Ramos (cell line): ENCODE measurements at regions not wholly inside any gene's neighbourhood (a gene's known extent, or its start where the extent isn't known, plus 50 kb on each side); places are given as distances from the start of the nearest gene placed in this dataset.

Experiments
- in situ Hi-C: fragments of 300-500 bp; cut with MboI; formaldehyde crosslinking; loops from one replicate; pipeline ENCODE4 v1.14.3; 2022; ENCODE audit warnings: low sequenced_read_pairs; ENCODE audit not compliant: unreplicated experiment

DNA sequence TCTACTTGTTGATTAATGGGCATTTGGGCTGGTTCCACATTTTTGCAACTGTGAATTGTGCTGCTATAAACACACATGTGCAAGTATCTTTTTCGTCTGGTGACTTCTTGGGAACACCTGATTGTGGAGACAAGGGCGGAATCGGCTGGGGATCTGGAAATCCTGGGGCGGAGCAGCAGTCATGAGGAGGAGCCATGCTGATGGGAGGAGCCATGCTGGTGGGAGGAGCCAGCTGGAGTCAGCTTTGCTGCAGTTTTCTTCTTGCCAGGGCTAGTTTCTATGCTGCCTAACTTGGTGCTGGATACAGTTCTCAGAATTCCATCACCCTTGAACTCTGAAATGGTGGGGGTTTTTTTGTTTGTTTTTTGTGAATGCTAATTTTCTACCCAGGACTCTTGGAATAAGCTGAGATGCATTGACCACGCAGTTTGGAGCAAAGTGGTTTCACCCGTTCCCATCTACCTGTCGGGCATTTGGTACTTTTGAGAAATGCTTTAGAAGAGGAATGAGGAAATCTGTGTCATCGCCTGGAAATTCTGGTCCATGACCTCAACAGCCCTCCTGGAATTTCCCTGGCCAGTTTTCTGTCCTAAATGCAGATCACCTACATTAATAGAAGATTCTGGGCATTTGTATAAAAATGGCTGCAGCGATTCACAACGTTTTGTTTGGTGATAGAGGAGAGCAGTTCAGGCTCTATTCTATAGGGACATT is 217.4 kb upstream of the ZFHX3 start:
- in situ Hi-C loops: no loop called here

DNA sequence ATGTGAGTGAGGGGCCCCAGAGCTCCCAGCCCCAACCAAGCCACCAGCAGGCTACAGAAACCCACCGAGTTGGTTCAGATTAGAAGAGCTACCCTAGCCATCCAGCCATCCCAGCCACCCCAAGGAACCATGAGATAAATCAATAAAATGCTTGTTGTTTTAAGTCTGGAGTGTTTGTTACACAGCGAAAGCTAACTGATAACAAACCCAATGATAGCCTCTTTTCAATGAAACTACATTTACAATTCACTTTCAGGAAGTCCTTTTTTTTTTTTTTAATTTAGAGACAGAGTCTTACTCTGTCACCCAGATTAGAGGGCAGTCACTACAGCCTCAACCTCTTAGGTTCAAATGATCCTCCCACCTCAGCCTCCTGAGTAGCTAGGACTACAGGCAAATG is 215.0 kb upstream of the ZFHX3 start:
- in situ Hi-C loops: no loop called here

DNA sequence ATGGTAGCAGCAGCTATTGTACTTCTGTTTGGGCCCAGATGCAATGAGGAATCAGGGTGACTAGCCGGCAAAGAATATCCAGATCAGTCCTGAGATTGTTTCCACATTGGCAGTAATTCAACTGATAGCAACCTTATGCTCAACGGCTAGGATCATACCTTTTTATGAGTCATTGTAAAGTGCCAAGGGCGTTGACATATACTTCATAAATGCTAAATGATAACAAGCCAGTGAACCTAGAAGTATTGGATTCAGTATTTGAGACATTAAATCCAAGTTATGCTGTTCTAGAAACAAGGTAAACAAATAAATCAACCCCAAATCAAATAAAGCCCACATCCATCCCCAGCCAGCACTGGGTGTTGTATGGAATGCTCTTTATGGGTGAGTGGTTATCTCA is 207.1 kb upstream of the ZFHX3 start:
- in situ Hi-C loops: no loop called here

DNA sequence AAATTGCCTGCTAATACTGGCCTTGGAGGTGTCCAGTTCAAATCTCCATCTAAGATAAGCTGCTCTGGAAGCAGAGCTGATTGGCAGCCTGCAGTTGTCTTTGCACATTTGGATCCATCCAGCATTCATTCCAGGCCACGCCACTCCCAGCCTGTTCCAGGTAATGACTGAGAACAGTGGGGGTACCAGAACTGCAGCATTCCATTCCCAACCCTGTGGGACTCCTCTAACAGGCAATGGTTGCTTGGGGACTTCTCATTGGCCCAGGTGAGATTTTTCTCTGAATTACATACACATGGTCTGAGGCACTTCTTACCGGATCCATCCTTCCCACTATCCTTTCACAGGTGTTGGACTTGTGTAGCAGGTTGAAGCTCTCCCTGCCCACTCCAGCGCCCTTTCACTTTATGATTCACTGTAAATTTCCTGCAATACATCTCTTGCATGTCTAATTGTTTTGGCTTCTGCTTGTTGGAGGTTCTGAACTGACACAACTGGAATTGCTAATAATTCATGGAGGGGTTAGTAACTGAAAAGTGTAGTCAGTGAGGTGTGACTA is 206.1 kb upstream of the ZFHX3 start:
- in situ Hi-C loops: no loop called here

DNA sequence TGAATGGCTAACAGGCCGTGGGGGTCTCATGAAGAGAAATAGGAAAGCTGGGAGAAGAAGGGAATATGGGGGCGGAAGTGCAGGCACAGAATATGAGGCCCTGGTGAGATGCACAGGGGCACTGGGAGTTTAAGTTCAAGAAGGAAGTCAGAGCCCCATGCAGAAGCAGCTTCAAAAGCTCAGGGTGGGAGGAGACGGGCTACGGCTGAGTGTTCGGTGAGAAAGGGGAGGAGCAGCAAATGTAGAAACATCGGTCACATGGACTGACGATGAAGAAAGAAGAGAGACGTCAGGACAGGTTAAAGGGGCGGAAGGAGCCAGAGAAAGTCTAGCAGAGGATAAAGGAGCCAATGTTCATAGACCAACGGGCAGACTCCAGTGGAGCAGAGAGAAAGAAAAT is 204.5 kb upstream of the ZFHX3 start:
- in situ Hi-C loops: no loop called here

DNA sequence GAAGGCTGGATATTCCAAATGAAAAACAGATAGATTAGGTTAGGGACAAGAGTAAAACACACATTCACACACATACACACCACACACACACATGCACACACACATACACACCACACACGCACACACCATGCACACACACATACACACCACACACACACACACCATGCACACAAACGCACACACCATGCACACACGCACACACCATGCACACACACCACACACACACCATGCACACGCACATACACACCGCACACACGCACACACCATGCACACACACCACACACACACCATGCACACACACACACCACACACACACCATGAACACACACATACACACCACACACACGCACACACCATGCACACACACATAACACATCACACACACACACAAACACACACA is 203.7 kb upstream of the ZFHX3 start:
- in situ Hi-C loops: no loop called here

DNA sequence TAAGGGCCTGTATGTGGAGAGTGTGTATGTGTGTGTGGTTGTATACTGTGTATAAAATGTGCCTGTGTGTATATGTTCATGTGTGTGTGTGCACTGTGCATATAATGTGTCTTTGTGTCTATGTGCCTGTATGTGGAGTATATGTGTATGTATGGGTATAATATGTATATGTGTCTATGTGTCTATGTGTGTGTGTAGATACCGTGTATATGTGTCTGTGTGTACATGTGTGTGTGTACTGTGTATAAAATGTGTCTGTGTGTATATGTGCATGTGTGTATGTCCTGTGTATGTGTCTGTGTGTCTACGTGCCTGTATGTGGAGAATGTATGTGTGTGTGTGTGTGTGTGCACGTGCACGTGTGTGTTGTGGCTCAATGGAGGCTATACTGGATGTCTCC is 200.4 kb upstream of the ZFHX3 start:
- in situ Hi-C loops: no loop called here

DNA sequence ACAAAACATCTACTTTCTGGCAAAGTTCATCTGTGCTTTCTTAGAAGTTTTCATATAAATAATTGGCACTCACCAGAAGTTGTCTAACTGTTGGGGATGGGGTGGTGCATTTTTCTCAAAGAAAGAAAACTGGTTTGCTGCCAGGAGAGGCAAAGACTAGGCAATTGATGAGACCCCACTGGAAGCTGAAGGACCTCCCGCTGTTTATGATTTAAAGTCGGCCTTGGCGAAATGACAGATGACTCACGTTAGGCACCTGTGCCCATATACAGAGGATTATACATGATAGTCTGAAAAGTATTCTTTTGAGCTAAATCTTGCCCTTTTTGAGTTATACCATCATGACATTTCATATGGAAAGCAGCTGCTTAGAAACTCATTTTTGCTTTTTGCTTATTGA is 193.0 kb upstream of the ZFHX3 start:
- in situ Hi-C loops: no loop called here

DNA sequence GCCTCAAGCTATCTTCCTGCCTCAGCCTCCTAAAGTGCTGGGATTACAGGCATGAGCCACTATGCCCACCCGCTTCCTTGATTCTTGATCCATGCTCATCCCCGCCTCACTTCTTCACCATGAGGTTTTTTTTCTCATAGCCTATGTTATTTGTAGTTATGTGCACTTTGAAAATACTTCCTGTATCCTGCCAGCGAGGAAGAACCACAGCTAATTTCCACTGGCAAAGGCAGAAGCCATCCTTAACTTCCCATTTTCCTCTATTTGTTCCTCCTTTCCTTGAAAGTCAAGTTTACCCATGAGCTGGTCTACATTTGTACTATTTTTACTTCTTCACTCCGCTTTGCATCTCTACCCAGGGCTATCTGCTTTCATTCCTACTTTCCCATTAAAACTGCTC is 189.7 kb upstream of the ZFHX3 start:
- in situ Hi-C loops: no loop called here

DNA sequence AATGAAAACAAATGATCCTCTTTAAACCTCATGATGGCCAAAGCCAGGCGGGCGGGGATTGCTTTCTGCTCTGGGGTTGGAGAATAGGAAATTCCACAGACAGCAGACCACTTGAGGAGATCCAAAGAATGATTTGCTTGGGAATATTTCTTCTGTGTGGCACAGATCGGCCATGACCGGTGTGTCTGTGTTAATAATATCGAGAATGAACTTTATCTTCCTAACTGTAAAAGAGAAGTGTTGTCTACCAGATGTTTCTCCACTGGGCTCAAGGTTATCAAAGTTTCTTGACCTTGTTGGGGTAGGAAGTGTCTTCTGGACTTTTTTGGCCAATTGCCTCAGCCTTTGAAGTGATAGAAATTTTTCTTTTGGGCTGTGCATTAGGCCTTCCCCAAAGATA is 186.6 kb upstream of the ZFHX3 start:
- in situ Hi-C loops: no loop called here

DNA sequence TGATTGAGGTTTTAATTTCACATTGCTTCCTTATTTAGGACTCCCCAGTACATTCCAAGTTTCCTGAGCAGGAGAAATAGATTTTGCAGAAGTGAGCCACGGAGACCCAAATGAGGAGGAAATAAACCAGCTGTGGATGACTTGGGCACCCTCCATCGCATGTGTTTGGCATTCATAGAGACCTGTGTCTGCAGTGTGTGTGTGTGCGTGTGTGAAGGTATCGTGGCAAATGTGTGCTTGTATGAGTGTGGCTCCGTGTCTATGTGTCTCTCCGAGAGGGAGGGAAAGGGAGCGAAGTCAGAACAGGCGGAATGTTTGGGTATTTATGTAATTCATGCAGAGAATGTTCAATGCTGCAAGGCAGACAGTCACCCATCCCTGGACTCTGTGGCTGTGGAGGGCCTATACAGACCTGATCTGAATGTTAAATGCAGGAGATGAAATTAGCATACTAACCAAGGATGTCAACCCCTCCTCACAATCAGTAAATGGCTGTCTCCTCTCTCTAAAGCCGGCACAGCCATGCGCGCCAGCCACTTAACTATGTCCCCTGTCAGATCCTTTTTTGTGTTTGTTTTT is 186.0 kb upstream of the ZFHX3 start:
- in situ Hi-C loops: no loop called here

DNA sequence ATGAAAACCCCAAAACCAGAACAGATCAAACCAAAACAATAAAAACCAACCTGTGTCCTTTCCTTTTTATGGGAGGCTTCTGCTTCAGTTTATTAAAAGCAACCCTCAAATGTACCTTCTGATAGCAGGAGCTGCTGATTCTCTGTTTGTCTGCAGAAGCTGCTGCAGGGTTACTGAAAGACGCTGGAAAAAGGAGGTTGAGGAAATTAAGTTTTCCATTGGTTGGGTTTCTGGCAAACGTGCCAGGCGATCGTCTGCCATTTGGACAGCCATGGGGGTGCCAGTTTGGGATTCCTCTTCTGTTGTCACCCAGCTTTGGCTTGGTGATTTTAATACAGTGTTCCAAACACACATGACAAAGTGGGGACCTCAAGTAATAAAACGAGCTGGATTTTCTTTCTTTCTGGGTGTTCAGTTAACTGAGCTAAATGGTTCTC is 185.4 kb upstream of the ZFHX3 start:
- in situ Hi-C loops: no loop called here

DNA sequence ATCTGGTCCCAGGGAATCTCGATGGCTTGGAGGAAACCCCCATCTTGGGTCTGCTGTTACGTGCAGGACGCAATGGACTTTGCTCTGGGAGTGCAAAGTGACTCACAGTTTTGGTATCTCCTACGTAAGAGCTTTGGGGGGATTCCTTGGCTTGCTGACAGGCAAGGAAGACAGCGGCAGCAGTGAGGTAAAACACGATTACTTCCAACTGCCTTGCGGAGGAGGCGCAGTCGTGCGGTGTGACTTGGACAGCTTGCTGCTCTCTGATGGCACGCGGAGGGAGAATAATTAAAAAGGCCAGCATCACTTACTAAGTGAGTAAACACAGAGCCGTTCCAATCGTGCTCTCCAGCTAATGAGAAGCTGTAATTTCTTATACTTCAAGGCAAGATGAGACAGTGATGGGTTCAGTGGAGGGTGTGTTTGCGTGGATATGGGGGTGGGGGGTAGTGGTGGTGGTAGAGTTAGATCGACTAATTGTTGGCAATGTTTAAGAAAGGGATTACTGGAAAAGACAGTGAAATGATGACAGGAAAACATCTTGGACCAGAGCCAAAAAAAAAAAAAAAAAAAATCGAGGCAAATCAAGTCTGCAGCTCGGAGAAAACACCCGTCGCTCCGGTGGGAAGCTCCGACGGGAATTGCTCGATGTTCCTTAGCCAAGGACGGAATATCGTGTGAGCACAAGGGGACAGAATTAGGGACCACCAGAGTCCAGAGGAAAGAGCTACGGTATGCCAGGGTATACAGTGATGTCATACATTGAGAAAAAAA is 184.8 kb upstream of the ZFHX3 start:
- in situ Hi-C loops: no loop called here

DNA sequence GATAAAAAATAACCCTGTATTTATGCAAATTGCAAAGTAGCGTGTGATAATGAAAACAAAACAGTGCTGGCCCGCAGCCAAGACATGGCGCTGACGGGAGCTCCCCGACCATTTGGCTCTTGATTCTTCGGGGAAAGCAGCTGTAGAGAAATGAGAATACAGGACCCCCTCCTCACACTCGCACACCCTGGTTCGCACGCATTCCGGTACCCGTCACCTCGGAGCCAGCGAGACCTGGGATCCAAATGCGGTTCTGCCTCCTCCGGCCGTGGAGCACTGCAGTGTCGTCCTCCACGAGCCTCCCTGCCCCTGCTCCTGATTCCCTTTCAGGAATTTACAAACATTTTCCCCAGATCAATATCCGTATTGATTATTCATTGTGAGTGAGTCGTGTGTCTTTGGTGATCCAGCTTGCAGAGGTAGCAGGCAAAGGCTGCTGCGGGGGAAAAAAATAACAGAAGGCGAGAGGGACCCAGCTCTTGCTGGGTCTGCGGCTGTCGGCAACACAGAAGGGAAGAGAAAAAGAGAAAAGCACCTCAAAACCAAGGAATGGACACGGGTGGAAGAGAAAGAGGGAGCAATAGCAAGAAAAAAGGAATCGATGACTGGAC is 184.1 kb upstream of the ZFHX3 start:
- in situ Hi-C loops: no loop called here

DNA sequence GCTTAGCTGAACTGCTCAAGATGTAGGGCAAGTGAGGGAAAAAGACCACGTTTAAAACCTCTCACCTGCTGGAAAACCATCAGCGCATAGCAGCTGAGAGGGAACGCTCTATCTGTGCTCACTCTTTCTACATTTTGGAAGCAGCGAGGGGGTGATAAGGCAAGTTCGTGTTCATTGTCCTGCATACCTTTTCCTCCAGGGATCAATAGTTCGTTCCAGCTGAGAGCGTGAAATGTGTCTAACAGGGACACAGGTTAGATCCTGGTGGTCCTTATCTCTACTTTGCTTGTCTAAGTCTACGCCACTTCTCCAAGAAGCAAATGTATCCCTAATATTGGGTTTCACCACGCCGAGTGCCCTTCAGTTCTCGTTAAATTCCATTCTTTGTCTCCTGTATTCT is 183.5 kb upstream of the ZFHX3 start:
- in situ Hi-C loops: no loop called here

DNA sequence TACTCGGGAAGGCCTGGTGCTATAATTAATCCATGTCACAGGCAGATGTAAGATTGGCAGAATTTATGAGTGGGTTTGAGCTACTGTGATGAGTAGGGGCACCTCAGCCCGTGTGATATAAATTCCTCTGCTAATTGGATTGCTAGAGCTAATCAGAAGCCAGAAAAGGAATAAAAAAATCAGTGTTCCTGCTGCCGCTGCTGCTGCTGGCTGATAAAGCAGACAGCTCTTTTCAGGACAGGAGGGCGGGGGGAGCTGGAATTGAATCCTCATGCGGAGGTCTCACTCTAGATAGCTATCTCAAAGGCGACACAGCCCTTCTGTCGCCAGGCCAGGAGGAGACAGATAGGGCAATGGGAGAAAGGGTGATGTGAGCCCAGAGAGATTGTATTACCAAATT is 182.7 kb upstream of the ZFHX3 start:
- in situ Hi-C loops: no loop called here

DNA sequence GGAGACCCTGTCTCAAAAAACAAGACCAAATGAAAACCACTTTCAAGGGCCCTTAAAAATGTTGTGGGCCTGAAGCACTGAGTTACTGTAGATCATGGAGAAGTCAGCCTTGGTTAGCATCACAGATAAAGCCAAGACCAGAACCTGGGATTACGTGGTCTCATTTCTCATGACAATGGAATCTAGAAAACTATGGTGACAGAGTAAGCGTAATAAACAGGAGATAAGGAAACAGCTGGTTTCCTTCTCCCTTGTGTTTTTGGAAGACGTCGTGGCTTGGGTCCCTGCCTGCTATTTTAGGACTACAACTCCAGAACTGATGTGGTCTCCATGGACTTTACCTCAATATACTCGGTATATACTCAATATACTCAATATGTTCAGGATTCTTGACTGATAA is 180.7 kb upstream of the ZFHX3 start:
- in situ Hi-C loops: no loop called here

DNA sequence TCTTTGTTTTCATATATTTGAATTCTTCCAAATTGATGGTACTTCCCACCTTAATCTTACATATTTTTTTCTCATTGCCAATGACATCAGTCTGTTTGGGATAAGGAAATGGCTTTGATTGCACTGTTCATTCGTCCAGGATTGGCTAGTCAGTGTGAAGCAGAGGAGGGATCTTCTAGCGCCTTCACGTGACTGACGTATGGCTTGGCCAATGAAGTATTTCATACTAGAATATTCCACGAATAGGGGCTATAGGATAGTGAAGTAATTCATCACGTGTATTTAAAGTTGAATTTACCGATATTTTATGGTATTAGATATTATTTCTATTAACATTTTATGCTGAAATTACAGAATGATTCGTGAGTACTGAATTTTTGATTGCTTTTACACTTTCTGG is 178.7 kb upstream of the ZFHX3 start:
- in situ Hi-C loops: no loop called here

DNA sequence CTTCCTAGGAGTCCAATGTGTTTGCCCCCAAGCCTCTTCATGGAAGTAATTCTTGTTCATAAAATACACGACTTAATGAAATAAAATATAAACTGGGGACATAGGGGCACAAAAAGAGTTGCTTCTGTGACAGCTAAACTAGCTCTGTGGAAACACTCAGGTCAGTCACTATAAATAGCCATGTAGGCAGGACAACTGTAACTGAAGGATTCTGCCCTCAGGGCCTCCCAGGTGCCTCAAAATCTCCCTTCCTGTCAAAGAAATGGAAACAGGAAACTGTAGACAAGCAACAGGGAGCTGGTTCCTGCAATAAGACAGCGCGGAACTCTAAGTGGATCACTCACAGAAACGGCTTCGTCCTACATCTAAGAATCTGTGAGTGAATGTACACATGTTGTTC is 178.1 kb upstream of the ZFHX3 start:
- in situ Hi-C loops: no loop called here

DNA sequence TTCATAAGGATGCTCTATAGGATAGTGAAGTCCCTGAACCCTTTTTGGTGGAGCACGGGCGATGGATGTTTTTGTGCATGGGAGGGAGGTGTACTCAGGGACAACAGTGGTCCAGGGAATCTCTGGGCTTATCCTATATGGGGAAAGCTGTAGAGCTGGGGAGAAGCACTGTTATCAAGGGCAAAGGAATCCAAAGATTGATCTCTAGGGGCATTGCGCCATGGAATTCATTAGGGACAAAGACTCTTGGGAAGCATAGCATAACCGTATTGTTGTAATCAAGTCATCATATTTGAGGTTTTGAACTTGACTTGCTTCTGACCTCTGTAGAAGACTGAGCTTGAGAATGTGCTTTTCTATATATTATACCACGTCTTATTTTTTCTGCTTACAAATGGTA is 172.9 kb upstream of the ZFHX3 start:
- in situ Hi-C loops: no loop called here

DNA sequence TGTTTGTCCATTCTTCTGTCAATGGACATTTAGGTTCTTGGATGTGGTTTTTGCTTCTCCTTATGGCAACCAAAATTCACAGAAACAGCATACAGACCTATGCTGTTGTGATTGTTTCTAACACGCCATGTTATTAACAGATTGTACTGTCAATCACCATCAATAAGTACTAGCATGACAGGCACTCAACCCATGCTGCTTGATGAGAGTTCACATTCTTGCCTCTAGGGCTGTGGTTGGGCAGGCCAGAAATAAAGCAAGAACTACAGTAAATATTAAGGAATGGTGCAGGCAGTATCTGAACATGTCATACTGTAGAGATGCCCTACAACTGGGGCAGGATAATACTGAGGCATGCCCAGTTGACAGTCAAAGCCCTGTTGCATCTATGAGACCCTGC is 171.2 kb upstream of the ZFHX3 start:
- in situ Hi-C loops: no loop called here
